ENCODE measurements at regions not wholly inside any gene's neighbourhood (a gene's known extent, or its start where the extent isn't known, plus 50 kb on each side); places are given as distances from the start of the nearest gene placed in this dataset.

DNA sequence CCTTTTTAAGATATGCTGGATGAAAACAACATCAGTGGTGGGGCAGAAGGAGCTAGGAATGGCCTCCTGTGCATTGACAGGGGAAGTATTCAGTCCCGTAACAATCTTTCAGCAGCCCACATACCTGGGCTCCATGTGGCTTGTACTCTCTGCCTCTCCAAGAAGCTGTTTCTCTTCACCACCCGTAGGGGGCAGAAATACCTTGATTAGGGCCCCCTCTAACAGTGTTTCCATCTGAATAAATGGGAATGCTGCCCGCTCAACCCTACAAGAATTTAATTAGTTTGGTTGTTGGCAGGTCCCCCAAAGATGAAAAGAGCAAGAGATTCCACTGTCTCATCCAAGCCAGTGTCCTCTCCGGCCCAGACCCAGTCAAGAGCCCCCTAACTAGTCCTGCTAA is 155.2 kb downstream of the SMIM20 start:
- peak; percentile 63 for DNase-seq (ENCODE audit: low read depth, low spot score)

DNA sequence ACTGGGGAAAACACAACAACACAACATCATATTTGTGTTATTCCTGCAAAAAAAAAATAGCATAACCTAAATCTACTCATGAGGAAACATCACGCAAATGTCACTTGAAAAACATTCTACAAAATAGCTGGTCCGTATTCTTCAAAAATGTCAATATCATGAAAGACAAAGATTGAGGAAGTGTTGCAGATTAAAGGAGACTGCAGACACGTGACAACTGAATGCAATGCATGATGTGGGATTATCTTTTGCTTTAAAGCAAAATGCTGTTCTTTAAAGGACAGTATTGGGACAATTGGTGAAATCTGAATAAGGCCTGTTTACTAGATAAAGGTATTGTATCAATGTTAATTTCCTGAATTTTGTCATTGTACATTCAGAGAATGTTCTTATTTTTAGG is 157.7 kb downstream of the SMIM20 start:
- no peak for DNase-seq (ENCODE audit: low read depth, low spot score)

DNA sequence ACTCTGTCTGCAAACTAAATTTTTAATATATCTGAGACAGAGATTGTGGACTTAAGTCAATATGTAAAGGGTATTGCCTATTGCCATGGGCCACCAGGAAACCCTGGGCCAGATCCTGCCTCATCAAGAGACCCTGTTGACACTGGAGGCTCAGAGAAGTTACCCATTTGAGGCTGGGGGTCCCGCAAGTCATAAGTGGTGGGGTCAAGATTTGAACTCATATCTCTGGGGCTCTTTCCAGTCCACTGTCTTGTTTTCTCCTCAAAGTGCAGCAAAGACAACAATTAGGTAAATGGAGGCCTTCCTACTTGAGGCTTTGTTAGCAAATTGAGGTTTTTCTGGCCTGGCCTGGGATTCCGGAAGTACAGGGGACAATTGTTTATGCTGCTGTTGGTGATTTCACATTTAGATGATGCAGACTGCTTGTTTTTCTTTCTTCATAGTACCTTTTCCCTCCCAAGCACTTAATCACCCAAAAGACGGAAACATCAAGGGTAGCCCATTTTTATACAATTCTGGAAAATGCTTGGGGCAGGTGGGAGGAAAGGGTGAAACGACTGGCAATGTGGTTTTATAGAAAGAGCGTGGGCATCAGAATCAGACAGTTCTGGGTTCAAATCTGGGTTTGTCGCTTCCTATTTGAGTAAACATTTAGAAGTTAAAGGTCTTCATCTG is 160.0 kb downstream of the SMIM20 start:
- DNase-seq (ENCODE audit: low read depth, low spot score): no peak

DNA sequence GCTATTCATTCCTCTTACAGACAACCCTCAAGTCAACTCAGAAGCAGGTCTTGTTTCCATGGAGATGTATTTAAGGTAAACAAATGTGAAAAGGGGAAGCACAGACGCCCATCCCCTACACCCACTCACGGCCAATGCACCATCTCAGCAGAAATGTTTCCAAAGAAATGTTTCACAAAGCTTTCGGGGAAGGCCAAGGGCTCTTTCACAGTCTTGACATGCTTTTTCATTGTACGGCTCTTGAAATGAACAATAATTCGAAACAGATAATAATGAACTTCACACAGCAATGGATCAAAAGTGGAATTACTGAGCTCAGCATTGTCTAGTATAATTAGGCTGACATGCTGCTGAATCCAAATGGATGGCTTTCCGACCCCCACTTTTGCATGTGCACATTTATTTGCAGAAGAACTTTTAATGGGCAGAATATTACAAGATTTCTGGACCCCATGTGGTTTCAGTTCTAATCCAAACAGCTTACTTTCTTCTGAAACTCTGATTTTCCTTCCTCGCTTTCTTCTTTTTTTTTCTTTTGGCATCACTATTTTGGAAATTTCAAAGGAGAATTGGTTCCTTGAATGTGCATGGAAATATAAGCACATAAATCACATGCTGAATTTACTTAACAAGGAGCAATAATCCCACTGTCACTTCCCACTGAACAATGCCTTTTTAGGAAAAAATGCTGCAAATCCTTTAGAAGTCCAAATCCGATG is 160.9 kb downstream of the SMIM20 start:
- DNase-seq (ENCODE audit: low read depth, low spot score): no peak

DNA sequence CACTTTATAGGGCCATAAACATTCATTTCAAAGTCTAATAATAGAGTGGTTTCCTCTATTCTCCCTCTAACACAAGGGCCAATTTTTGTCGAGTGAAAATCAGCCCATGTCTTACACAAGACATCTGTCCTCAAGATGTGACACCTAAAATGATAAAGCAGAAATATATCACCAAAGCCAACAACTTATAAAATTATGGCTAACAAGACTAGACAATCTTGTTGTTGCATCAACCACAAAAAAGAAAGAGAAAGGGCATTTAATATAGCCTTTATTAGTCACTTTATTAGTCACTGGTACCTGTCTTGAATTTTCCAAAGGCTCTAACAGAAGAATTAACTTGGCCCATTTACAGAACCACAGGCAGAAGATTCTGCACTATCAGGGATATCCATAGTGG is 161.6 kb downstream of the SMIM20 start:
- no peak for DNase-seq (ENCODE audit: low read depth, low spot score)

DNA sequence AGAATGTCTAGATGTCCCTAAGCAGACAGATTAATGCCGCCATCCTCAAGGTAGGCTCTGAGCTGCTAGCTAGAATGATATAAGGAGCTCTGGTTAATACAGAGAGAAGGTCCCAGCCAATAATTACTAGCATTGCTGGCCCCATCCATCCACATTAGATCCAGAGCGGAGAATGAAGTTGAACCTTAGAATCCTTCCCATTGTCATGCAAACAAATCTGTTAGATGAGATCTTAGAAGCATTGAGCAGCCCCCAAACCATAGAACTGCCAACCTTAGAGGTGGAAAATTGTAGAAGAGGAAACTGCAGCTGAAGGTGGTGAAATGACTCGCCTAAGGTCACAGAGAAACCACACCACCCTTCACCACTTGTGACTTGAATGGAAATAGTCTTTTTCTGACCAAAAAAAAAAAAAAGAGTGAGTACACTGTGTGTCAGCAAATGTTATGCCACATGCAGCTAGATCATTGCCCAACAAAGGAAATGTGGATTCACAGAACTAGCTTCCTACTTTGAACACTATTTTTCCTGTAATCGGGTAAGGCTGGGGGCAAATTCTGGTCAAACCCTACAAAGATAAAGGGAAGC is 162.1 kb downstream of the SMIM20 start:
- DNase-seq (ENCODE audit: low read depth, low spot score): no peak

DNA sequence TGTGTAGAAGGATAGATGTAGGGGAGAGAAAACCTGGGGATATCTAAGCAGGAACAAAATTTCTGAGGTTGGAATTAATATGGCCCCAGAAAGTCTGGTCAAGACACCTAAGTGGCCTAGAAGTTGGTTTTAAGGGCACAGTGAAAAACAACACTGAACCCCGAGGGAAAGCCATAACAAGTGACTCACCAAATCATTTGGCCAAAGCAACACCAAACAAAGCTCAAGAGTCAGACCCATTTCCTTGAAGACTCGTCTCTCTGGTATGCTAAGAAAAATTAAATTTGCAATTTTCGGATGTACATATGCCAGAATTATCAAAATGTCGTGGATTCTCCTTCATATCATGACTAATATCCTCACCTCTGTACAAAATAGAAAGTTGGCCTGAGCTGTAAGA is 162.9 kb downstream of the SMIM20 start:
- no peak for DNase-seq (ENCODE audit: low read depth, low spot score)

DNA sequence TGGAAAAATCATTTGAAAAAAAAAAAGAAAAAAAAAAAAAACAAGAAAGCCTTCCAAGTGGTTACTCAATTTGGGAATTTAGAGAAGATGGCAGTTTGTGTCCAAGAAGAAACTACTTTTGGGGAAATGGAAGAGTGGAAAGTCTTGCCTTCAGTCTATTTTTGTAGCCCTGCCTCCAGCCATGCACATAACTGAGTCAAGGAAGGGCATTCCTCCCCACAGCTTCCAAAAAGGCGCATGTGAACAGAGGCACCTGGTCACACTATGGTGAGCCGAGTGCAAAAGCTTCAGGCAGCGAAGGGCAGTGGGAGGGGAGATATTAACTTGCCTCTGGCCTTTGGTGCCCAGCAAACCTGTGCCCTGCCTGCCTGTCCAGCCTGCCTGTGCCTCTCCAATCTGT is 163.7 kb downstream of the SMIM20 start:
- DNase-seq (ENCODE audit: low read depth, low spot score): no peak

DNA sequence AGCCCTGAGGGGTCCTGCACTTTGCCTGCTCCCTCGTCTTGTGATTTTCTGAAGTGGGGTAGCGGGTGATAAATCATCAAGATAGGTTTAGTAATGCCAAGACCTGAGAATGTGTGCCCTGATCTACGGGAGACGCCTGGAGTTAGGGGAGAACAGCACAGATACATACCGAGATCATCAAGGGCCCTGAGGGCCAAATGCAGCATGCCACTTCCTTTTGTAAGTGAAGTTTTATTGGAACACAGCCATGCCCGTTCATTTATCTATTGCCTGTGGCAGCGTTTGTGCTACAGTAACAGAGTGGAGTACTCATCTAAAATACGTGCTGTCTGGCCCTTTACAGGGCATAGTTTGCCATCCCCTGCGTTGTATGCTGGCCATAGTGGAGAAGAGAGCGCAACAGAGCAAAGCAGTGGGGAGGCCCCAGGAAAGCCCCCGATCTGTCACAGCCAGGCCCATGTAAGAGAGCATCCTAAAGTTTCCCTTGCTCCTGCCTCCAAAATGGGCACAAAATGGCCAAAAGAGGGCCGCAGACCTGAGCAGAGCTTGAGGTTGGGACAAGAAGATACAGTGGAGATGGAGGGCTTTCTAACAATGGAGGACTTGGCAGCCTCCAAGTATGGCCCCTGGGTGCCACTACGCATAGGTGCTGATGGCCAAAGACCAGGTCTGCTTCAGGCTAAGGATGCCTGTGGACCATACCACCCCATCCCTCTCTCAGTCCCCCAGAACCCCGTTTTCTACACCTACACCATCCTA is 167.0 kb downstream of the SMIM20 start:
- DNase-seq (ENCODE audit: low read depth, low spot score): no peak

DNA sequence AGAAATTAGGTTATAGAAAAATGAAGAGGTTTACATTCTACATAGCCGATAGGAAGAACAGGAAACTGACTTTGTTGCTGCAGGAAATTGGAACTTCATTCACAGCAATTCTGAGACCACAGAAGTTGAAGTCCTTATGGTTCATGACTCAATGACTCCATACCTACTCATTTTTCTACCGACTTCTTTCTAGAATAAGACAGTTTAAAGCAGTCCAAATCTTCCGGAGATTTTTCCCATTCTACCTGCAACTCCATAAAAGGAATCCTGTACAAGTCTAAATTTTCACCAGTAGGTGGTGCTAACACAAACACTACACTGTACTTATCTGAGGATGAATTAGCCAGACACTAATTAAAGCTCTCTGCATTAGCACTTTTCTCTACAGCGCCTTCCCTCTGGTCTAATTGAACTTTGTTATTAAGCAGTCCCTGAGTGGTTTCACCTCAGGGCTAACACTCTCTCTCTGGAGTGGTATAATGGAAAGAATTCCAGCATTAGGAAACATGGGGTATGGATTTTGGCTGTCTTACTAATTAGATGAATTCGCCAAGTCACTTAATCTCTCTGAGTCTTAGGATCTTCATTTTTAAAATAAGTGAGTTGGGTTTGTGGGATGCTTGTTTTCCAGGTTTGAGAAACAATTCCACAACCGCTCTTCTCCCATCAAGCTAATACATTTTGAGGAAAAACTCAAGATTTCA is 167.9 kb downstream of the SMIM20 start:
- peak; percentile 9 for DNase-seq (ENCODE audit: low read depth, low spot score)

DNA sequence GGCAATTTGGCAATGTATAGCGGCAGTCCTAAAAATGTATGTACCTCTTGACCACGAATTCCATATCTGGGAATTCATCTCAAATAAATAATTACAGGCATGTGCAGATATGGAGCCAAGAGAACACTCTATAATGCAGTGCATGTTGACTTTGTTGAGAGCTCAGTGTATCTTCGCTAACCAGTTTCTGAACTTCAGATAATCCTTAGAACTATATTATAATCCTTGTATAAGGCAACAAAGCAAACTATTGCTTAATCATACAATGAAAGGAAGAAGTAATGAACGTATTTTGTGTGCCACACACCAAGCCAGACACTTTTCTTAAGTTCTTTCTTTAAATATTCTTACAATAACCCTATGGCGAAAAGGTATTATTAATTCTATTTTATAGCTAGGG is 168.5 kb downstream of the SMIM20 start:
- no peak for DNase-seq (ENCODE audit: low read depth, low spot score)

DNA sequence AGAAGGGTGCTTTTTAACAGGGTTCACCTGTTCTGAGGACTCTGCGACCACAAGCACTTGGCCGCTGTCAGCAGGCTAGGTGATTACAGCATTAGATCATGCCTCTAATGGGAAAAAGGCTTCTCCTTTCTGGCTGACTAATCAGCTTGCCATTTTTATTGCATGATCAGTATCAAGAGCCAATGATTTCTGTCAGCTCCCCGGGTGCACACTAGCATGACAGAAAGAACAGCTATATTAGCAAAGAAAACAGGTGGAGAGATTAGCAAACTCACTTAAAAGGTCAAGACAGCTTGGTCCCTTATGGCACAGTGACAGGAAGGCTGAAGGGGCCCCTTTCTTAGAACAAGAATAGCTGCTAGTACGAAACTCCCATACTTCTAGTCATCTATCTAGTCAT is 170.0 kb downstream of the SMIM20 start:
- no peak for DNase-seq (ENCODE audit: low read depth, low spot score)

DNA sequence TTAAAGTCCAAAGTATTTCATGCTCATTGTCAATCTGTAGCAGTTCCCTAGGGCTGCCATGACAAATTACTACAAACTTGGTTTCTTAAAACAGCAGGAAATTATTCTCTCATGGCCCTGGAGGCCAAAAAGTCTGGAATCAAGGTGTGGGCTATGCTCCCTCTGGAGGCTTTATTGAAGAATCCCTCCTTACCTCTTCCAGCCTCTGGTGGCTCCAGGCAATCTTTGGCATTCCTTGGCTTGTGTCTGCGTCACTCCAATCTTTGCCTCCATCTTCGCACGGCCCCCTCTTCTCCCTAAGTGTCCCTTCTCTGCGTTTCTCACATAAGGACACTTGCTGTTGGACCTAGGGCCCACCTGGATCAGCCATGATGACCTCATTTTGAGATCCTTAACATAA is 170.4 kb downstream of the SMIM20 start:
- no peak for DNase-seq (ENCODE audit: low read depth, low spot score)

DNA sequence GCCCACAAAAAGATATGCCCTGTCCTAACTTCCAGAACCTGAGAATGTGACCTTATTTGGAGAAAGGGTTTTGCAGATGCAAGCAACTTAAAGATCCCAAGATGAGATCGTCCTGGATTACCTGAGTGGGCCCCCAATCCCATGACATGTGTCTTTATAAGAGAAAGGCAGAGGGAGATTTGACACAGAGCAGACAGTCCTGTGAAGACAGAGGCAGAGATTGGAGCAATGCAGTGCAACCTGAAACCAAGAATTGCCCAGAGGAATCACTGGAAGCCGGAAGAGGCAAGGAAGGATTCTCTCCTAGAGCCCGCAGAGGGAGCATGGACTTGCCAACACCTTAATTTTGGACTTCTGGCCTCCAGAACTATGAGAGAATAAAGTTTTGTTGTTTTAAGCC is 171.5 kb downstream of the SMIM20 start:
- DNase-seq (ENCODE audit: low read depth, low spot score): no peak

DNA sequence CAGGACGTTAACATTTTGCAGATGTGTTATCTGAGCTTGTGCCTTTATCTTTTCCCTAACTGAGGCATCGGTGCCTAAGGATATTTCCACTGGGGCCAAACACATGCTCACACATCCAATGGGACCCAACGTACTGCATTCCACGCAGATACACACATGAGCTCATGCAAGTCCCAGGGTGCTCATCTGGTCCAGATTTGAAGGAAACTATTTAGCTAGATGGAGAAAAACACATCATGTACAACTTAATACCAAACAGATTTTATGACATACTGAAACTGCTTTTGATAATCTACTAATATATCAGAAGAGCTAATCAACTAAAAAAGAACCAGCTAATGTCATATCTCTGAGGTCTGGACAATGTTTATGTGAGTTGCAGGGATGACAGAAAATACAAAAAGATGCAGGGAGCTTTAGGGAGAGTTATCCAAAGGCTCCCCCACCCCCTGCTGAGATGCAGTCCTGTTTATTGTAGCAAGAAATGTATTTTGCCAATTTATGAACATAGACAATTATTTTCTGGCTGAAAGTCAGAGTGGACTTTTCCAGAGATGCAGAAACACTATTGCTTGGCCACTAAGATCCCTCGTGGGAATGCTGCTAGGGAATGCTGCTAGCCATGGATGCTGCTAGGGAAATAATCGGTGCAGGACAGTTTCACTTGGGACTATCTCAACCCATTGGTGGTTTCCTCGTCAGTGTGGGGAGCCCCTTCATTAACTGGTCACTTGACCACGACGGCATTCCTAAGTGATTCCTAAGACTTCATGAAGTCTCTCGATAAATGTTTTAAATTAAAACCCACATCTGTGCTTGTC is 172.8 kb downstream of the SMIM20 start:
- DNase-seq (ENCODE audit: low read depth, low spot score): no peak

DNA sequence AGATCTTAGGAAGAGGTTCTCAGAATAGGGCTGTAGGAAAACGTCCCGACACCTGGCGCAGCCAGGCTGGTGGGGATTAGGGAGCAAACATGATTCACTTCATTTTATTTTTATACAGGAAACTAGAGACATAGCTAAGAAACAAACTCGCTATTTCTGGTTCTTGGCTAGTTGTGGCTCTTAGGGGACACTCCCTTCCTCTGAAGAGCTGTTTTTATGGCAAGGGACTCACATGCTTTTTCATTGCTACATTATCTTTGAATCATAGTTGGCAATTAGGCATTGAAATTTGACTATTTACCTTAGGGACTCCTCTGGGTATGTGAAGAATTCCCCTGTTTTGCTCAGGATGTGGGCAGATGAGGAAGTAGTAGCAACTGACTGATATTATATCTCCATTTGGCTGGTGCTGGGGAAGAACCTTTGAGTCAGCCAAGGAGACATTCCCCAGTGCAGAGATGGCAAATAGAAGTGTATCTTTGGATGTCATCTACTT is 174.5 kb downstream of the SMIM20 start:
- DNase-seq (ENCODE audit: low read depth, low spot score): no peak

DNA sequence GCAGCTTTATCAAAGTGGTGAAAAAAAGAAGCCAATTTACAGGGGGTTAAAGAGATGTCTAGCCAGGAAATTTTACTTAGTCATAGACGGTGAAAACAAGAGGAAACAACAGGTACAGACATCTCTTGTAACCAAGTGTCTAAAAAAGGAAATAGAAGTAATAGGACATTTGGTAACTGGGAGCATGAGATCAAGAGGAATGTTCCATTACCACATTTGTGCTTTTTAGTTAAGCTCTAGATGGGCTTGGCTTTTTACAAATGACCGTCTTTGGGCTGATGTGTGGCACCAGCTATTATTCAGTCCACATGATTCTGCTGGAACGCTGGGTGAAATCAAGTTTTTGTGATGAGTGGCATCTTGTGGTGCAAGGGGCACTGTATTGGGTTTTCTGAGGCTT is 179.5 kb downstream of the SMIM20 start:
- no peak for DNase-seq (ENCODE audit: low read depth, low spot score)

DNA sequence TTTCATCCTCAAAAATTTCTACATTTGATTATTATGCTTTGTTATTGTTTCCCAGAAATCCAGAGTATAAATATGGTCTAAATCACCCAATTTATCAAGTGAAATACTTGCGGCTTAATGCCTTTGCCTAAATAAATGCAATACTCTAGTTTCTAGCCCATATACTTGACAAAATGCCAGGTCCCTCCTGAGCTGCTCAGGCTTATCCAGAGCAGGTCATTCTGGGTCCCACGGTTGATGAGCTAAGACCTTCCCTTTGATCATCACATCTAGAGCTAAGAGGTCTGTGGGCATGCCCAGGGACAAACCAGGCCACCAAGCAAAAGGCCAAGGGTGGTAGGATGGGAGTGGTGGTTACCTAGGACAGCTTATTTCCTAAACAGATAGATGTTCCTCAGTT is 180.1 kb downstream of the SMIM20 start:
- DNase-seq (ENCODE audit: low read depth, low spot score): no peak

DNA sequence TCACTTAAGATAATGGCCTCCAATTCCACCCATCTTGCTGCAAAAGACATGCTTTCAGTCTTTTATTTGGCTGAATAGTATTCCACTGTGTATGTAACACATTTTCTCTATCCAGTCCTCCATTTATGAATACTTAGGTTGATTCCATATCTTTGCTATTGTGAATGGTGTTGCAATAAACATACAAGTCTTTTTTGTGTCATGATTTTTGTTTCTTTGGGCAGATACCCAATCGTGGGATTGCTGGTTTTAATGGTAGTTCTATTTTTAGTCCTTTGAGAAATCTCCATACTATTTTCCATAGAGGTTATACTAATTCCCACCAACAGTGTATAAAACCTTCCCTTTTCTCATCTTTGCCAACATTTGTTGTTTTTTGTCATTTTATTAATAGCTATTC is 180.9 kb downstream of the SMIM20 start:
- DNase-seq (ENCODE audit: low read depth, low spot score): no peak

DNA sequence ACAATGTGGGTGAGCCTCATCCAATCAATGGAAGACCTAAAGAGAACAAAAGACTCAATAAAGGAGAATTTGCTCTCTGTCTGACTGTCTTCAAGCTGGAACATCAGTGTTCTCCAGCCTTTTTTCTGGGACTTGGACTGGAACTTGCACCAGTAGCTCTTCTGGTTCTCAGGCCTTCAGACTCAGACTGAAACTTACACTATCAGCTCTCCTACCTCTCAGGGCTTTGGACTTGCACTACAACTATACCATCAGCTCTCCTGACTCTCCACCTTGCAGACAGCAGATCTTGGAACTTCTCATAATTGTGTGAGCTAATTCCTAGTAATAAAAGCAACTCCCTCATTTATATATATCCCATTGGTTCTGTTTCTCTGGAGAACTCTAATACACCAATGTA is 185.9 kb downstream of the SMIM20 start:
- no peak for DNase-seq (ENCODE audit: low read depth, low spot score)

DNA sequence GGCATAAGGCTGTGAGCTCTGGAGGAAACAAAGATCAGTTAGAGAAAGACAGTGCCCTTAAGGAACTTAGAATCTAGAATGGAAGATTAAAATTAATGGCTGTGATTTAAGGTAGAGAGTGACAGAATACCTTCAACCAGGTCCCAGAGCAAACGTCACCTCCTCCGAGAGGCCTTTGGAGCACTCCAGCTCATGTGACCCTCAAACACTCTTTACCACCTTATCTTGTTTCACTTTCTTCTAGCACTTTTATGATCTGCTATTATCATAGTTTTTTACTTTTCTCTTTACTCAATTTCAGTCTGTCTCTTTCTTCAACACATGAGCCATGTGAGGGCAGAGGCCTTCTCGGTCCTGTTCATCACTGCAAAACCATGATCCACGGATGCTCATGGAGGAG is 187.0 kb downstream of the SMIM20 start:
- no peak for DNase-seq (ENCODE audit: low read depth, low spot score)
